ENCODE measurements at regions not wholly inside any gene's neighbourhood (a gene's known extent, or its start where the extent isn't known, plus 50 kb on each side); places are given as distances from the start of the nearest gene placed in this dataset.
"Not testable (repeated sequence)": the region's sequence is repeated elsewhere in the genome, so short reads cannot be mapped to it uniquely, and the experiment has no call there.

GRCh38 chr12:97005174-97005573 is 98.1 kb downstream of the NEDD1 start:
- DNase-seq (ENCODE audit: low read depth) = no peak

- no peak for DNase-seq (ENCODE audit: low read depth)
Observed at GRCh38 chr12:97005646-97006045, 98.6 kb downstream of the NEDD1 start.

GRCh38 chr12:97006585-97006984 is 99.5 kb downstream of the NEDD1 start:
- no peak for DNase-seq (ENCODE audit: low read depth)

- DNase-seq (ENCODE audit: low read depth) = no peak
Observed at GRCh38 chr12:97016163-97016562, 109.1 kb downstream of the NEDD1 start.

- DNase-seq (ENCODE audit: low read depth) = no peak
Observed at GRCh38 chr12:97017213-97017612, 110.2 kb downstream of the NEDD1 start.

DNA sequence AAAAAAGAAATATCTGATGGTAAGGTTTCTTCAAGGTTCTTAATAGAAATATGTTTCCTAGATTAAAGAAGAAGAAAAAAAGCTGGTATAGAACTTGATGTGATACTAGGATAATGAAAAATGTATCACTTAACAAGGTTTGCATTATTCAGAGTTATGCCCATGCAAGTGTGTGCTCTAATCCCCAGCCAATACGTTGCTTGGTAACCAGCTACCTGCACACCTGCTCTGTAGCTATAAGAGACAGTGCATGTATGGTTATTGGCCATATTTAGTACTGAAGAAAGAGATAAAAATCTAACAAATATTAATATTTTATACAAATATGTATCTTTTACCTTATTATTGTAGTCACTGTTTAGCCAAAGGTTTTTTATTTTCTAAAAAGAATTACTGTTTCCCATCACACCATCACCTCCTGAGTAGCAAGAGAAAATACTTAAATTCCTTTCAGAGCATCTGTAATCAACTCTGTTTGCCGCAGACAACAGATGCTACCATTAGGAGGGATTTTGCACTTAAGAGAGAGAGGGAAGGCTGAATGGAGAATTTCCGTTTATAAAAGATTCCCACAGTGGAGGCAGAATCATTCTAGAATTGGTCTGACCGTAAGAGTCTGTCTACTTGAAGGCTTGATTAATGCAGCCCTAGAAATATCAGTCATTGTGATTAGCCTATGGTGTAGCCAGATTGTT is 115.6 kb downstream of the NEDD1 start:
- no peak for DNase-seq (ENCODE audit: low read depth)

DNA sequence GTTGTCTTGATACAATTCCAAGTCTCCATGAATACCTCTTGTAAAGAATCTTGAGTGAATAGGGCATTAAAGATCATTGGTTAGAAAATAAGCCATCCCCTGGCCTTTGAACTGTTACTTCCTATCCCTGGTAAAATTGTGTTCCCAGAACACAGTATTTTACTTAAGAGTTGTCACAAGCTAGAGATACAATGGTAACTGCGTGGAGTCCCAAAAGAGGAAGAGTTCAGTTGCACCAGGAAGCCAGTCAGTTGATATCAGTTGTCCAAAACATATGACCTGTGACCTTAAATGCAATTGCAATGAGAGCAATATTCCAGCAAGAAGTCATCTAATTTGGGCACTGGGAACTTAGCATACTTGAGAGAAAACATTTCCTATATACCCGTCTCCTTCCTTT is 117.3 kb downstream of the NEDD1 start:
- no peak for DNase-seq (ENCODE audit: low read depth)

DNA sequence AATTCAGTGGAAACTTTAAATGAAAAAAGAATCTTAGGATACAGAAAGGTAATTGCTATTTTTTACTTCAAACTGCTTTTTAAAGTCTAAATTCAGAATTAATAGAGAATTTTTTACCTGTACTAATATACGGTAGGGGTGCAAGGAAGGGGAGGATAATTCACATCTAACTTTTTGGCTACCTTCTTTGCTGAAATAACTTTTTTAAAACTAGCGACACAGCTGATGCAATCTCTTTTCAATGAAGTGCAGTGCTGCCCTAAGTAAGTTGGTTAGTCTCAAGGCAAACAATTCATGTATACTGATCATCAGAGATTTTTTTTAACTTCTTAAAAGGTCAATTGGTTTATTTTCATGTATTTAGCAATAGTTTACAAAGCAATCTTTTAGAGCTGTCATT is 119.8 kb downstream of the NEDD1 start:
- no peak for DNase-seq (ENCODE audit: low read depth)

DNA sequence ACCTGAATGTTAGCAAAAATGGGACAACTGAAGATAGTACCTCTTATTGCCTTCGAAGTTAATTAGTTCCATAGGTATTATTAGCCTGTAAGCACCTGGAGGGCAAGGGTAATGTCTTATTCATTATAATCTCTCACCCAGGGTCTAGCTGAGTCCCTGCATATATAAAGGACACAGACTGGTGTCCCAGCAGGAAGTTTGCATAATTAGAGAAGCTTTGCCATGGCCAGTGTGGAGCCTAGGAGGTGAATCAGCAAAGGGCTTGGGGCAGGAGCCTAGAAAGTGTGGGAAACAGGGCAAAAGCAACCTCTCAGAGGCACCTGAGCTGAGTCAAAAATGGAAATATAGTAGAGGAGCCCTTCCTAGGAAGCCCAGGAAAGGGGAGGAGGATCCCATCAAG is 120.4 kb downstream of the NEDD1 start:
- no peak for DNase-seq (ENCODE audit: low read depth)

GRCh38 chr12:97038131-97038530 is 131.1 kb downstream of the NEDD1 start:
- no peak for DNase-seq (ENCODE audit: low read depth)

DNA sequence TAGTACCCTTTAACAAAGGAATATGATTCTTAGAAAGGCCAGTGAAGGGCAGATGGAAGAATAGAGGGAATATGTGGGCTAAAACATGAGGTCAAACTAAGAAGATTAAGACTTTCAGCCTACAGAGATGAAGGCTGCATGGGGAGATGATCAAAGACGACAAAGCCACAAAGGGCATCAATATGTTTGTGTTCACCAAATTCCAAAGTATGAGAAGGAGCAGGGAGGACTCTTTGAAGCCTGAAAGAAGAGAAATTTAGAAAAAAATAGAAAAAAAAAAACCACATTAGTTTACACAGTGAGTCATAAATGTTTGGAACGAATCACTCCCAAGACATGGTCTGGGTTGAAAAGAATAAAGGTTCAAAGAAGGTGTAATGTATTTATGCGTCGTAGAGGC is 131.8 kb downstream of the NEDD1 start:
- DNase-seq (ENCODE audit: low read depth) = no peak

DNA sequence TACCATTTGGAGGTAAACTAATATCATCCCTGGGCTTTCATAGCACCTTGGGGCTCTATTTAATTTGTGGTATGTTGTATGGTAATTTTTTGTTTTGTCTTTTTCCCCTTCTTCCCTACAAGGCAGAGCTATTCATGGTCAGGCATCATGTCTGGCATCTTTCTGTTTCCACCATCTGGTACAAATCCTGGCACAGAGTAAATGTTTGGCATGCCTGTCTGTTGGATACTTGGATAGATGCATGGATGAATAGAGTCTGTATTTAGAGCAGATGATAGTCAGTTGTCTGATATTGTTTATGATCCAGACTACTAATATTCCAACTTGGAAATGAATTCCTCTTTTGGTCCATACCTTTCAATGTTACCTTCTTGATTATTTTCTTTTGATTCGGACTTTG is 139.8 kb downstream of the NEDD1 start:
- no peak for DNase-seq (ENCODE audit: low read depth)

GRCh38 chr12:97047361-97047760 is 140.3 kb downstream of the NEDD1 start:
- DNase-seq (ENCODE audit: low read depth) = no peak

GRCh38 chr12:97048421-97049035 is 141.5 kb downstream of the NEDD1 start:
- DNase-seq (ENCODE audit: low read depth) = no peak

- no peak for DNase-seq (ENCODE audit: low read depth)
Observed at GRCh38 chr12:97050509-97050908, 143.5 kb downstream of the NEDD1 start.

GRCh38 chr12:97051341-97051740 is 144.3 kb downstream of the NEDD1 start:
- DNase-seq (ENCODE audit: low read depth) = no peak

- DNase-seq (ENCODE audit: low read depth) = no peak
Observed at GRCh38 chr12:97061171-97061570, 154.1 kb downstream of the NEDD1 start.

DNA sequence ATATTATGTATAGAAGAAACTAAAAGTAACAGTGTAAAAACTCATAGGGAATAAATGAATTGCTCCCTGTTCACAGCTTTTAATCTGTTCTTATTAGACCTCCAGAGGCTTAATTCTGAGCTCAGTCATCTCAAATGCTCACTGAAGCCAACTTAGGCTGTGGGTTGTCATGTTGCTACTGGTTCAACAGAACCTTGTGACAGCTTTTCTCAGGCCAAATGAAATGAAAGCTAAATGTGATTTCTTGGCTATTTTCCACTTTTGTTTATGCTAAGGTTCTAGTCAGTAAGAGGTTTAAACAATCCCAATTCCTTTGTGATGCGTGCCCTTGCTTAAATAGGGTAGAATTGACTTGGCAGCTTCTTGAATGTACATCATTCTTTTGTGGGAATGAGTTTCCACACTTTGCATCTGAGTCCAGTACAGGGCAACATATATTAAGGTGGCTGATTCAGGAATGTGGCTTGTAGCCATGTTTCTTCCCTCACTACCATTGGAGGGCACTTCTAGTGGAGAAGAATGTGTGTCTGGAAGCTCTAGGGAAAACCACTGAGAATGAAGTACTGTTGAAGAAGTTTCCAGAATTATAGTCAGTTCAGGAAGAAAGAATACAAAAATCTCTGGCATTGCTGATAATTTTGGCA is 156.4 kb downstream of the NEDD1 start:
- no peak for DNase-seq (ENCODE audit: low read depth)

DNA sequence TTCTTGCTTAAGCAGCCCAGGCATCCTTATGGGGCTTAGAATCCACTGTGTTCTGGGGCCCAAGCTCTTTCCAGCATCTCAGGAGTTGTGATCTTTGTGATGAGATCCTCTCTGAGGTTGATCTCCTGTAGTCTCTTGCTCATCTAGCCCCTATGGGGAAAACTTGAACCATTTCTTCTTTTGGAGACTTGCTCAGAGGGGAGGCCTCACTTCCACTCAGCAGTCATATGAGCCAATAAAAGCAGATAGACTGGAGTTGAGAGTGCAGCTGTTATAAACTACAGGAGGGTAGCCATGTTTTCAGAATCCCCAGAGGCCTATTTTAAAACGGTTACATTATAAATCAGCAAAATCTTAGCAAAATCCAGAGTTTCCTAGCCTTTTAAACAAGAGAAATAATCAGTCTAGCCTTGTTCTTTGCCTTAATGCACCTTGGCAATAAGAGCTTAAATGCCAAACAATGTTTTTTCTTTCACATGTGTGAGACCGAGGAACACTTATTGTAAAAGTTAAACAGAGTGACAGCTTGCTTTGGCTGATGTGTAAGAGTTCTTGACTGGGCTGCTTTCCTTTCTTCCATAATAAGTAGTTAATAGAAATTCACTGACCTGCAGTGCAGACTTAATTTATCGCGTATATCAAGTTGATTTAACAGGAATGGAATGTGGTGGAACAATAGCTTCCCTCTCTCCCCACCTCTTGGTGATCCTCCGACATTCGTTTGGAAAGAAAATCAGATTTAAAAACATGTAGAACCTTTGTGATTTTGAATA is 168.3 kb downstream of the NEDD1 start:
- DNase-seq (ENCODE audit: low read depth) = no peak

- no peak for DNase-seq (ENCODE audit: low read depth)
Observed at GRCh38 chr12:97075934-97076630, 169.0 kb downstream of the NEDD1 start.

DNA sequence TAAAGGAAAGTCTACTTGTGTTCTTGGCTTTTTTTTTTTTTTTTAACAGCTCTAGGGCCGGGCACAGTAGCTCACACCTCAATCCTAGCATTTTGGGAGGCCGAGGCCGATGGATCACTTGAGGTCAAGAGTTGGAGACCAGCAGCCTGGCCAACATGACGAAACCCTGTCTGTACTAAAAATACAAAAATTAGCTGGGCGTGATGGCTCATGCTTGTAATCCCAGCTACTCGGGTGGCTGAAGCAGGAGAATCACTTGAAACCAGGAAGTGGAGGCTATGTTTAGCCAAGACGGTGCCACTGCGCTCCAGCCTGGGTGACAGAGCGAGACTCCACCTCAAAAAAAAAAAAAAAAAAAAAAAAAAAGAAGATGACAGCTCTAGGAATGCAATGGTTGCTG is 169.9 kb downstream of the NEDD1 start:
- DNase-seq (ENCODE audit: low read depth) = not testable (repeated sequence)

- DNase-seq (ENCODE audit: low read depth) = no peak
Observed at GRCh38 chr12:97082029-97082428, 175.0 kb downstream of the NEDD1 start.

All from fibroblast of gingiva (primary cell).